ENCODE measurements at regions not wholly inside any gene's neighbourhood (a gene's known extent, or its start where the extent isn't known, plus 50 kb on each side); places are given as distances from the start of the nearest gene placed in this dataset.
"Not testable (repeated sequence)": the region's sequence is repeated elsewhere in the genome, so short reads cannot be mapped to it uniquely, and the experiment has no call there.

- Histone ChIP-seq H3K36me3 (ENCODE audit: insufficient read depth, low read length) (no peaks in the 10 kb centered on the region), H3K4me3 (ENCODE audit: low read length) (no peak overlapping the region), H3K9me3 (ENCODE audit: low read length) (no peaks in the 10 kb centered on the region), H3K4me1 (ENCODE audit: insufficient read depth, low read length) (no peaks in the 10 kb centered on the region), H3K27me3 (ENCODE audit: insufficient read depth, low read length, poor library complexity, severe bottlenecking) (no peaks in the 10 kb centered on the region), H3K27ac (ENCODE audit: low read depth, low read length) (no peak overlapping the region)
- H3K4me1 Mint-ChIP-seq: no peaks in the 10 kb centered on the region
- ChIA-PET POLR2A (no interaction called here), CTCF (no interaction called here)
- peaks cover 2 to 23% (median 8%) of the 10 kb centered on the region in 5 donors for H3K9me3 Mint-ChIP-seq
- no peaks in the 10 kb centered on the region for H3K36me3 Mint-ChIP-seq
- H3K27me3 Mint-ChIP-seq: no peaks in the 10 kb centered on the region
- no peak overlapping the region for H3K4me3 Mint-ChIP-seq
- DNase-seq: no peak
- no peak overlapping the region for H3K27ac Mint-ChIP-seq
Measured at GRCh38 chr5:33120671-33121070, 320.1 kb upstream of the TARS1 start.

GRCh38 chr5:33129309-33129708 lies 311.5 kb upstream of the TARS1 start:
- H3K27ac ChIP-seq (ENCODE audit: low read depth, low read length): no peak overlapping the region
- CTCF ChIA-PET: no interaction called here
- Mint-ChIP-seq H3K27ac (no peak overlapping the region), H3K27me3 (no peaks in the 10 kb centered on the region), H3K9me3 (peaks cover 21 to 34% (median 32%) of the 10 kb centered on the region in 5 donors), H3K36me3 (peaks cover 0 to 8% (median 3%) of the 10 kb centered on the region in 3 donors), H3K4me1 (no peaks in the 10 kb centered on the region), H3K4me3 (no peak overlapping the region)
- H3K9me3 ChIP-seq (ENCODE audit: low read length): no peaks in the 10 kb centered on the region
- H3K4me3 ChIP-seq (ENCODE audit: low read length): no peak overlapping the region
- POLR2A ChIA-PET: no interaction called here
- DNase-seq: no peak
- H3K36me3 ChIP-seq (ENCODE audit: insufficient read depth, low read length): no peaks in the 10 kb centered on the region
- no peaks in the 10 kb centered on the region for H3K27me3 ChIP-seq (ENCODE audit: insufficient read depth, low read length, poor library complexity, severe bottlenecking)
- H3K4me1 ChIP-seq (ENCODE audit: insufficient read depth, low read length): no peaks in the 10 kb centered on the region

- H3K9me3 Mint-ChIP-seq: peaks cover 27 to 49% (median 32%) of the 10 kb centered on the region in 5 donors
- H3K27me3 Mint-ChIP-seq: no peaks in the 10 kb centered on the region
- Histone ChIP-seq H3K4me1 (ENCODE audit: insufficient read depth, low read length) (no peaks in the 10 kb centered on the region), H3K36me3 (ENCODE audit: insufficient read depth, low read length) (no peaks in the 10 kb centered on the region), H3K27ac (ENCODE audit: low read depth, low read length) (no peak overlapping the region), H3K27me3 (ENCODE audit: insufficient read depth, low read length, poor library complexity, severe bottlenecking) (no peaks in the 10 kb centered on the region), H3K4me3 (ENCODE audit: low read length) (no peak overlapping the region), H3K9me3 (ENCODE audit: low read length) (peaks cover 10% of the 10 kb centered on the region)
- no peak for DNase-seq
- ChIA-PET POLR2A (no interaction called here), CTCF (no interaction called here)
- H3K36me3 Mint-ChIP-seq: peaks cover 0 to 3% (median 0%) of the 10 kb centered on the region in 3 donors
- no peaks in the 10 kb centered on the region for H3K4me1 Mint-ChIP-seq
- no peak overlapping the region for H3K27ac Mint-ChIP-seq
- H3K4me3 Mint-ChIP-seq: no peak overlapping the region
Measured at GRCh38 chr5:33136785-33137184, 304.0 kb upstream of the TARS1 start.

GRCh38 chr5:33138145-33138544 lies 302.6 kb upstream of the TARS1 start:
- H3K27ac Mint-ChIP-seq; H3K4me3 ChIP-seq (ENCODE audit: low read length); H3K27me3 Mint-ChIP-seq; H3K4me3 Mint-ChIP-seq; H3K36me3 Mint-ChIP-seq; H3K36me3 ChIP-seq (ENCODE audit: insufficient read depth, low read length); H3K4me1 Mint-ChIP-seq; H3K27me3 ChIP-seq (ENCODE audit: insufficient read depth, low read length, poor library complexity, severe bottlenecking); H3K27ac ChIP-seq (ENCODE audit: low read depth, low read length); CTCF ChIA-PET; DNase-seq; H3K4me1 ChIP-seq (ENCODE audit: insufficient read depth, low read length); POLR2A ChIA-PET: not testable (repeated sequence)
- peaks cover 10% of the 10 kb centered on the region for H3K9me3 ChIP-seq (ENCODE audit: low read length)
- peaks cover 22 to 48% (median 23%) of the 10 kb centered on the region in 5 donors for H3K9me3 Mint-ChIP-seq

- no peaks in the 10 kb centered on the region for H3K4me1 Mint-ChIP-seq
Measured at GRCh38 chr5:33143405-33144123, 297.2 kb upstream of the TARS1 start.

GRCh38 chr5:33146881-33147280 lies 293.9 kb upstream of the TARS1 start:
- no peaks in the 10 kb centered on the region for H3K27me3 Mint-ChIP-seq
- Histone ChIP-seq H3K9me3 (ENCODE audit: low read length) (no peaks in the 10 kb centered on the region), H3K4me3 (ENCODE audit: low read length) (no peak overlapping the region), H3K27me3 (ENCODE audit: insufficient read depth, low read length, poor library complexity, severe bottlenecking) (no peaks in the 10 kb centered on the region), H3K36me3 (ENCODE audit: insufficient read depth, low read length) (no peaks in the 10 kb centered on the region), H3K27ac (ENCODE audit: low read depth, low read length) (no peak overlapping the region), H3K4me1 (ENCODE audit: insufficient read depth, low read length) (no peaks in the 10 kb centered on the region)
- no peak for DNase-seq
- no peak overlapping the region for H3K4me3 Mint-ChIP-seq
- H3K36me3 Mint-ChIP-seq: no peaks in the 10 kb centered on the region
- peaks cover 0 to 29% (median 5%) of the 10 kb centered on the region in 5 donors for H3K9me3 Mint-ChIP-seq
- H3K27ac Mint-ChIP-seq: no peak overlapping the region
- POLR2A ChIA-PET: no interaction called here
- H3K4me1 Mint-ChIP-seq: no peaks in the 10 kb centered on the region
- CTCF ChIA-PET: no interaction called here

More at GRCh38 chr5:33143405-33144123, 297.2 kb upstream of the TARS1 start:
- Mint-ChIP-seq H3K27me3 (no peaks in the 10 kb centered on the region), H3K27ac (no peak overlapping the region), H3K4me3 (no peak overlapping the region), H3K9me3 (peaks cover 0 to 31% (median 9%) of the 10 kb centered on the region in 5 donors), H3K36me3 (peaks cover 0 to 3% (median 0%) of the 10 kb centered on the region in 3 donors)
- no peak for DNase-seq
- ChIA-PET POLR2A (no interaction called here), CTCF (no interaction called here)
- no peaks in the 10 kb centered on the region for H3K27me3 ChIP-seq (ENCODE audit: insufficient read depth, low read length, poor library complexity, severe bottlenecking)
- no peaks in the 10 kb centered on the region for H3K36me3 ChIP-seq (ENCODE audit: insufficient read depth, low read length)
- no peaks in the 10 kb centered on the region for H3K9me3 ChIP-seq (ENCODE audit: low read length)
- no peak overlapping the region for H3K4me3 ChIP-seq (ENCODE audit: low read length)
- H3K4me1 ChIP-seq (ENCODE audit: insufficient read depth, low read length): no peaks in the 10 kb centered on the region
- H3K27ac ChIP-seq (ENCODE audit: low read depth, low read length): no peak overlapping the region

- Mint-ChIP-seq H3K4me1 (no peaks in the 10 kb centered on the region), H3K27me3 (no peaks in the 10 kb centered on the region), H3K27ac (no peak overlapping the region), H3K4me3 (no peak overlapping the region), H3K36me3 (no peaks in the 10 kb centered on the region), H3K9me3 (peaks cover 0 to 30% (median 5%) of the 10 kb centered on the region in 5 donors)
- no peak for DNase-seq
- no peaks in the 10 kb centered on the region for H3K9me3 ChIP-seq (ENCODE audit: low read length)
- ChIA-PET CTCF (no interaction called here), POLR2A (no interaction called here)
- no peak overlapping the region for H3K27ac ChIP-seq (ENCODE audit: low read depth, low read length)
- H3K36me3 ChIP-seq (ENCODE audit: insufficient read depth, low read length): no peaks in the 10 kb centered on the region
- H3K4me1 ChIP-seq (ENCODE audit: insufficient read depth, low read length): no peaks in the 10 kb centered on the region
- no peaks in the 10 kb centered on the region for H3K27me3 ChIP-seq (ENCODE audit: insufficient read depth, low read length, poor library complexity, severe bottlenecking)
- no peak overlapping the region for H3K4me3 ChIP-seq (ENCODE audit: low read length)
Measured at GRCh38 chr5:33148076-33148513, 292.7 kb upstream of the TARS1 start.

- Mint-ChIP-seq H3K36me3 (no peaks in the 10 kb centered on the region), H3K27ac (no peak overlapping the region), H3K9me3 (peaks cover 0 to 18% (median 5%) of the 10 kb centered on the region in 5 donors), H3K4me1 (no peaks in the 10 kb centered on the region), H3K27me3 (peaks cover 0 to 2% of the 10 kb centered on the region in 2 donors), H3K4me3 (no peak overlapping the region)
- no peaks in the 10 kb centered on the region for H3K4me1 ChIP-seq (ENCODE audit: insufficient read depth, low read length)
- no peaks in the 10 kb centered on the region for H3K9me3 ChIP-seq (ENCODE audit: low read length)
- CTCF ChIA-PET: no interaction called here
- no peak for DNase-seq
- no peaks in the 10 kb centered on the region for H3K36me3 ChIP-seq (ENCODE audit: insufficient read depth, low read length)
- no peak overlapping the region for H3K27ac ChIP-seq (ENCODE audit: low read depth, low read length)
- POLR2A ChIA-PET: no interaction called here
- no peaks in the 10 kb centered on the region for H3K27me3 ChIP-seq (ENCODE audit: insufficient read depth, low read length, poor library complexity, severe bottlenecking)
- H3K4me3 ChIP-seq (ENCODE audit: low read length): no peak overlapping the region
Measured at GRCh38 chr5:33153372-33153771, 287.4 kb upstream of the TARS1 start.
